Gastroesophageal sphincter (tissue), 4 donors: ENCODE measurements at regions not wholly inside any gene's neighbourhood (a gene's known extent, or its start where the extent isn't known, plus 50 kb on each side); places are given as distances from the start of the nearest gene placed in this dataset.

ENCODE experiments used
- ATAC-seq: fragments of 150-250 bp; one replicate; pipeline ENCODE4 v1.9.1; 2016; ENCODE audit warnings: mild to moderate bottlenecking, moderate library complexity
- H3K27ac ChIP-seq, 4 donors: fragments of 200-600 bp; sonication (generic) in 3 of 4; 1 replicate in 3 of 4; 2 replicates in 1 of 4; pipeline ENCODE4 v1.5.1; 2016 to 2019
- H3K27me3 ChIP-seq: fragments of 200-600 bp; sonication (generic); one replicate; pipeline ENCODE4 v1.5.1; 2019
- H3K36me3 ChIP-seq, 2 donors: fragments of 200-600 bp; sonication (generic); one replicate each; pipeline ENCODE4 v1.5.1; 2019; ENCODE audit warnings: control low read depth in 1 of 2
- H3K4me1 ChIP-seq, 3 donors: fragments of 200-600 bp; sonication (generic); 1 replicate in 2 of 3; 2 replicates in 1 of 3; pipeline ENCODE4 v1.5.1; 2016 to 2019; ENCODE audit warnings: control low read depth in 2 of 3
- H3K4me3 ChIP-seq, 2 donors: fragments of 200-600 bp; sonication (generic); one replicate each; pipeline ENCODE4 v1.5.1; 2019; ENCODE audit warnings: mild to moderate bottlenecking in 1 of 2, moderate library complexity in 1 of 2
- H3K9me3 ChIP-seq, 3 donors: fragments of 200-600 bp; sonication (generic); one replicate each; pipeline ENCODE4 v1.5.1; 2017 to 2019; ENCODE audit warnings: control low read depth in 2 of 3
- CTCF ChIP-seq, 4 experiments: fragments of 200-600 bp in 2 of 4; fragments of 450-650 bp in 2 of 4; sonication (generic) in 1 of 4; IDR thresholded peaks; one replicate each; pipeline ENCODE4 v1.5.1; 2017 to 2019; ENCODE audit warnings: antibody characterized with exemption in 4 of 4, mild to moderate bottlenecking in 2 of 4, moderate library complexity in 2 of 4
- EP300 ChIP-seq: sonication (generic); formaldehyde crosslinking; IDR thresholded peaks from one replicate; pipeline ENCODE4 v1.6.1; 2017; ENCODE audit warnings: antibody characterized with exemption, mild to moderate bottlenecking
- POLR2A ChIP-seq, 2 donors: fragments of 450-650 bp; IDR thresholded peaks; one replicate each; pipeline ENCODE4 v1.6.1; 2017; ENCODE audit warnings: antibody characterized with exemption in 2 of 2, mild to moderate bottlenecking in 2 of 2, moderate library complexity in 1 of 2
- POLR2AphosphoS5 ChIP-seq: sonication (generic); formaldehyde crosslinking; IDR thresholded peaks from one replicate; pipeline ENCODE4 v1.6.1; 2017; ENCODE audit warnings: antibody characterized with exemption
- WGBS, 2 donors: methylation state at CpG; one replicate each; pipeline ENCODE4 v1.1.5; 2018; ENCODE audit warnings: low coverage in 1 of 2; 5-methylcytosine and 5-hydroxymethylcytosine counted together

- no peaks in the 10 kb centered on the region for H3K36me3 ChIP-seq
- no peaks in the 10 kb centered on the region for H3K27me3 ChIP-seq
- no peak overlapping the region for H3K4me3 ChIP-seq
- no peak overlapping the region for H3K27ac ChIP-seq
- ATAC-seq, result no peak
- WGBS, 2 donors, result 90% methylated on average over 1 of the region's 1 CpG; no CpG with 5 or more reads in 1 of the 2 donors
- H3K4me1 ChIP-seq, result no peaks in the 10 kb centered on the region
- no peaks in the 10 kb centered on the region for H3K9me3 ChIP-seq
- no peak for TF ChIP-seq POLR2A (IDR thresholded peaks at IDR 0.05)
- TF ChIP-seq EP300, result no peak
- TF ChIP-seq CTCF (IDR thresholded peaks at IDR 0.05), result no peak
- no peak for TF ChIP-seq POLR2AphosphoS5
These were observed 745.1 kb upstream of the TENM3 start for GRCh38 chr4:181498148-181498547.

- 90 to 92% methylated on average over 6 to 7 of the region's 8 CpGs for WGBS, 2 donors
- no peak overlapping the region for H3K27ac ChIP-seq
- no peak for ATAC-seq
- H3K27me3 ChIP-seq, result no peaks in the 10 kb centered on the region
- H3K4me1 ChIP-seq, result no peaks in the 10 kb centered on the region
- H3K4me3 ChIP-seq, result no peak overlapping the region
- no peaks in the 10 kb centered on the region for H3K36me3 ChIP-seq
- H3K9me3 ChIP-seq, result no peaks in the 10 kb centered on the region
- no peak for TF ChIP-seq POLR2AphosphoS5
- TF ChIP-seq CTCF (IDR thresholded peaks at IDR 0.05), result no peak
- TF ChIP-seq EP300, result no peak
- no peak for TF ChIP-seq POLR2A (IDR thresholded peaks at IDR 0.05)
These were observed 740.6 kb upstream of the TENM3 start for GRCh38 chr4:181502611-181503010.

GRCh38 chr4:181503687-181504390 lies 739.4 kb upstream of the TENM3 start:
- 51 to 79% methylated on average over 2 to 11 of the region's 12 CpGs for WGBS, 2 donors
- H3K36me3 ChIP-seq, result no peaks in the 10 kb centered on the region
- no peak overlapping the region for H3K27ac ChIP-seq
- H3K9me3 ChIP-seq, result no peaks in the 10 kb centered on the region
- peaks cover 6% of the 10 kb centered on the region for H3K27me3 ChIP-seq
- no peaks in the 10 kb centered on the region for H3K4me1 ChIP-seq
- ATAC-seq, result peak; percentile 27
- H3K4me3 ChIP-seq, result no peak overlapping the region
- TF ChIP-seq POLR2AphosphoS5 (no peak), EP300 (no peak), POLR2A (IDR thresholded peaks at IDR 0.05) (no peak), CTCF (IDR thresholded peaks at IDR 0.05) (no peak)

GRCh38 chr4:181504924-181505323 lies 738.3 kb upstream of the TENM3 start:
- Histone ChIP-seq H3K9me3 (no peaks in the 10 kb centered on the region), H3K27ac (no peak overlapping the region), H3K4me3 (no peak overlapping the region), H3K4me1 (no peaks in the 10 kb centered on the region), H3K27me3 (peaks cover 6% of the 10 kb centered on the region), H3K36me3 (no peaks in the 10 kb centered on the region)
- WGBS, 2 donors, result 41 to 70% methylated on average over 2 to 4 of the region's 6 CpGs
- TF ChIP-seq CTCF (IDR thresholded peaks at IDR 0.05) (no peak), EP300 (no peak), POLR2AphosphoS5 (no peak), POLR2A (IDR thresholded peaks at IDR 0.05) (no peak)
- ATAC-seq, result no peak

GRCh38 chr4:181507180-181507835 lies 735.9 kb upstream of the TENM3 start:
- Histone ChIP-seq H3K9me3 (no peaks in the 10 kb centered on the region), H3K27me3 (peaks cover 6% of the 10 kb centered on the region), H3K4me3 (no peak overlapping the region), H3K36me3 (no peaks in the 10 kb centered on the region), H3K27ac (no peak overlapping the region), H3K4me1 (no peaks in the 10 kb centered on the region)
- 54 to 76% methylated on average over 9 to 10 of the region's 10 CpGs for WGBS, 2 donors
- TF ChIP-seq EP300 (no peak), POLR2A (IDR thresholded peaks at IDR 0.05) (no peak), POLR2AphosphoS5 (no peak), CTCF (IDR thresholded peaks at IDR 0.05) (no peak)
- no peak for ATAC-seq
